ENCODE measurements at regions not wholly inside any gene's neighbourhood (a gene's known extent, or its start where the extent isn't known, plus 50 kb on each side); places are given as distances from the start of the nearest gene placed in this dataset.
"Not testable (repeated sequence)": the region's sequence is repeated elsewhere in the genome, so short reads cannot be mapped to it uniquely, and the experiment has no call there.

- ATAC-seq: peak; percentile 70 to 79
These were observed 60.6 kb upstream of the AKR1C1 start for GRCh38 chr10:4902571-4903011.

DNA sequence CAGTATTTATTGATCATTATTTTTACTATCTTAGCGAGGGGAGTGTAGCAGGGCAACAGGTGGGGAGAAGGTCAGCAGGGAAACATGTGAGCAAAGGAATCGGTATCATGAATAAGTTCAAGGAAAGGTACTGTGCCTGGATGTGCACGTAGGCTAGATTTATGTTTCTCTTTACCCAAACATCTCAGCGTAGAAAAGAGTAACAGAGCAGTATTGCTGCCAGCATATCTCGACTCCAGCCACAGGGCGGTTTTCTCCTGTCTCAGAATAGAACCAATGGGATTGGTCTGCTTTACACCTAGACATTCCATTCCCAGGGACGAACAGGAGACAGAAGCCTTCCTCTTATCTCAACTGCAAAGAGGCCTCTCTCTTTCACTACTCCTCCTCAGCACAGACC, 60.1 kb upstream of the AKR1C1 start:
- ATAC-seq: not testable (repeated sequence)

DNA sequence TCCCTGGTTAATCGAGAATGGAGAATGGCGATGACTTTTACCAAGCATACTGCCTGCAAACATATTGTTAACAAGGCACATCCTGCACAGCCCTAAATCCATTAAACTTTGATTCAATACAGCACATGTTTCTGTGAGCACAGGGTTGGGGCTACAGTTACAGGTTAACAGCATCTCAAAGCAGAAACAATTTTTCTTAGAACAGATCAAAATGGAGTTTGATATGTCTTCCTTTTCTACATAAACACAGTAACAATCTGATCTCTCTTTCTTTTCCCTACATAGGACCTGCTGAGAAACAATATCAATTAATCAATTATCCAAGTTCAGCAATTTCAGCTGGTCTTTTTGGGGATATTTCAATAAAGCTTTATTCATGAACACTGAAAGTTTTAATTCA, 59.5 kb upstream of the AKR1C1 start:
- not testable (repeated sequence) for ATAC-seq

- no peak for ATAC-seq
These were observed 54.1 kb upstream of the AKR1C1 start for GRCh38 chr10:4909118-4909517.
